ENCODE measurements at regions not wholly inside any gene's neighbourhood (a gene's known extent, or its start where the extent isn't known, plus 50 kb on each side); places are given as distances from the start of the nearest gene placed in this dataset.

GRCh38 chr6:145112711-145113148, 622.6 kb downstream of the EPM2A start:
- TF ChIP-seq CTCF (IDR thresholded peaks at IDR 0.05; ENCODE audit: unreplicated experiment), result no peak
- Mint-ChIP-seq H3K36me3 (ENCODE audit: low read depth, unreplicated experiment) (no peaks in the 10 kb centered on the region), H3K4me1 (ENCODE audit: unreplicated experiment) (peaks cover 11% of the 10 kb centered on the region), H3K27ac (ENCODE audit: unreplicated experiment) (no peak overlapping the region), H3K27me3 (ENCODE audit: unreplicated experiment) (peaks cover 3% of the 10 kb centered on the region), H3K9me3 (ENCODE audit: unreplicated experiment) (no peaks in the 10 kb centered on the region), H3K4me3 (ENCODE audit: unreplicated experiment) (no peak overlapping the region)
- no peak for DNase-seq (ENCODE audit: low spot score)

GRCh38 chr6:145115638-145116037, 619.7 kb downstream of the EPM2A start:
- no peaks in the 10 kb centered on the region for H3K9me3 Mint-ChIP-seq (ENCODE audit: unreplicated experiment)
- no peak overlapping the region for H3K27ac Mint-ChIP-seq (ENCODE audit: unreplicated experiment)
- H3K27me3 Mint-ChIP-seq (ENCODE audit: unreplicated experiment), result no peaks in the 10 kb centered on the region
- peaks cover 11% of the 10 kb centered on the region for H3K4me1 Mint-ChIP-seq (ENCODE audit: unreplicated experiment)
- H3K4me3 Mint-ChIP-seq (ENCODE audit: unreplicated experiment), result no peak overlapping the region
- no peaks in the 10 kb centered on the region for H3K36me3 Mint-ChIP-seq (ENCODE audit: low read depth, unreplicated experiment)
- no peak for TF ChIP-seq CTCF (IDR thresholded peaks at IDR 0.05; ENCODE audit: unreplicated experiment)
- no peak for DNase-seq (ENCODE audit: low spot score)

DNA sequence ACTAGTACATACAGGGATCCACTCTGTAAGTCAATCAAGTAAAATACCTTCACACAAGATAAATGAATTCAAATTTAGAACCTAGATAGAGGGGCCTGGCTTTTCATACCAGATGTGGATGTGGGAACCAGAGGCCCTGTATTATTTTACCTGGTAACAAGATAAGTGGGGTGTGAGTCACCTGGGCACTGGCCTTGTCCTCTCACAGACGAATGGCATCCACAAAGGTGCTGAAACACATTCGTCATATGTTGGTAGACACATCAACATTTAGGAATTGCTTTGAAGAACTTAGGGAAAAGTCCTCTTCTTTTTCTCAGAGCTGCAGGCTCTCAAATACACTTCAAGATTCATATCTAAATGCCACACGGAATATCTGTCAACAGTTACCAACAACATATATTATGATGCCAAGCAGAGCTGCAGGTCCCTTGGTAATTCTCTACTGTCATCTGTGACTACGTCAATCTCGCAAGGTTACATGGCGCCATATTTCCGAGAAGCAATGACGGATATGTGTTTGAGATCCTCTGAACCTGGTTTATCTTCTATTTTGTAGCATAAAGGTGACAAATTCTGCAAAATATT, 618.6 kb downstream of the EPM2A start:
- Mint-ChIP-seq H3K4me3 (ENCODE audit: unreplicated experiment) (no peak overlapping the region), H3K4me1 (ENCODE audit: unreplicated experiment) (peaks cover 8% of the 10 kb centered on the region), H3K27me3 (ENCODE audit: unreplicated experiment) (no peaks in the 10 kb centered on the region), H3K27ac (ENCODE audit: unreplicated experiment) (no peak overlapping the region), H3K9me3 (ENCODE audit: unreplicated experiment) (no peaks in the 10 kb centered on the region), H3K36me3 (ENCODE audit: low read depth, unreplicated experiment) (no peaks in the 10 kb centered on the region)
- no peak for DNase-seq (ENCODE audit: low spot score)
- no peak for TF ChIP-seq CTCF (IDR thresholded peaks at IDR 0.05; ENCODE audit: unreplicated experiment)

- DNase-seq (ENCODE audit: low spot score), result no peak
- no peak for TF ChIP-seq CTCF (IDR thresholded peaks at IDR 0.05; ENCODE audit: unreplicated experiment)
Measured at GRCh38 chr6:145118224-145118623, 617.1 kb downstream of the EPM2A start.

GRCh38 chr6:145119081-145119480, 616.2 kb downstream of the EPM2A start:
- Mint-ChIP-seq H3K36me3 (ENCODE audit: low read depth, unreplicated experiment) (no peaks in the 10 kb centered on the region), H3K27ac (ENCODE audit: unreplicated experiment) (no peak overlapping the region), H3K9me3 (ENCODE audit: unreplicated experiment) (no peaks in the 10 kb centered on the region), H3K4me3 (ENCODE audit: unreplicated experiment) (no peak overlapping the region), H3K4me1 (ENCODE audit: unreplicated experiment) (peaks cover 3% of the 10 kb centered on the region), H3K27me3 (ENCODE audit: unreplicated experiment) (no peaks in the 10 kb centered on the region)
- DNase-seq (ENCODE audit: low spot score), result no peak
- TF ChIP-seq CTCF (IDR thresholded peaks at IDR 0.05; ENCODE audit: unreplicated experiment), result no peak

More at GRCh38 chr6:145118224-145118623, 617.1 kb downstream of the EPM2A start:
- Mint-ChIP-seq H3K27me3 (ENCODE audit: unreplicated experiment) (no peaks in the 10 kb centered on the region), H3K4me3 (ENCODE audit: unreplicated experiment) (no peak overlapping the region), H3K36me3 (ENCODE audit: low read depth, unreplicated experiment) (no peaks in the 10 kb centered on the region), H3K27ac (ENCODE audit: unreplicated experiment) (no peak overlapping the region), H3K9me3 (ENCODE audit: unreplicated experiment) (no peaks in the 10 kb centered on the region), H3K4me1 (ENCODE audit: unreplicated experiment) (peaks cover 8% of the 10 kb centered on the region)

Measured in endothelial cell (in vitro differentiated cells).